Smooth muscle cell (in vitro differentiated cells): ENCODE measurements at regions not wholly inside any gene's neighbourhood (a gene's known extent, or its start where the extent isn't known, plus 50 kb on each side); places are given as distances from the start of the nearest gene placed in this dataset.

Source experiments
- DNase-seq: peaks from one replicate; lab custom pipeline; 2025; ENCODE audit not compliant: unreplicated experiment; lab: John Stamatoyannopoulos, UW
- H2AFZ ChIP-seq: fragments of 200-600 bp; sonication (generic); 2 replicates; pipeline ENCODE4 v1.6.0; 2016; ENCODE audit warnings: antibody characterized with exemption, low read depth, mild to moderate bottlenecking
- H3F3A ChIP-seq: fragments of 200-600 bp; sonication (generic); 2 replicates; pipeline ENCODE4 v1.6.0; 2017; ENCODE audit warnings: antibody characterized with exemption, low read depth
- H3K27ac ChIP-seq: fragments of 200-600 bp; sonication (generic); 2 replicates; pipeline ENCODE4 v1.5.1; 2016; ENCODE audit warnings: low read depth, mild to moderate bottlenecking
- H3K27me3 ChIP-seq: fragments of 200-600 bp; sonication (generic); 2 replicates; pipeline ENCODE4 v1.6.1; 2016; ENCODE audit warnings: low read depth, mild to moderate bottlenecking
- H3K36me3 ChIP-seq: fragments of 200-600 bp; sonication (generic); 2 replicates; pipeline ENCODE4 v1.5.1; 2016; ENCODE audit warnings: low read depth
- H3K4me1 ChIP-seq: fragments of 200-600 bp; sonication (generic); 2 replicates; pipeline ENCODE4 v1.5.1; 2016; ENCODE audit warnings: low read depth
- H3K4me2 ChIP-seq: fragments of 200-600 bp; sonication (generic); 2 replicates; pipeline ENCODE4 v1.6.0; 2016; ENCODE audit warnings: mild to moderate bottlenecking
- H3K4me3 ChIP-seq: fragments of 200-600 bp; sonication (generic); 2 replicates; pipeline ENCODE4 v1.5.1; 2016; ENCODE audit warnings: mild to moderate bottlenecking
- H3K79me2 ChIP-seq: fragments of 200-600 bp; sonication (generic); 2 replicates; pipeline ENCODE4 v1.6.0; 2016; ENCODE audit warnings: low read depth, mild to moderate bottlenecking
- H3K9ac ChIP-seq: fragments of 200-600 bp; sonication (generic); 2 replicates; pipeline ENCODE4 v1.6.0; 2016; ENCODE audit warnings: low read depth
- H3K9me3 ChIP-seq: fragments of 200-600 bp; sonication (generic); replicated peaks from 2 replicates; pipeline ENCODE4 v1.5.1; 2016; ENCODE audit warnings: low read depth
- H4K20me1 ChIP-seq: fragments of 200-600 bp; sonication (generic); 2 replicates; pipeline ENCODE4 v1.6.0; 2016; ENCODE audit warnings: low read depth
- WGBS: methylation state at CpG from one replicate; pipeline ENCODE4 v1.1.7; 2016; ENCODE audit warnings: low lambda C conversion rate; 5-methylcytosine and 5-hydroxymethylcytosine counted together
- TF ChIP-seq, protein P1 (sequence below): fragments of 200-600 bp; sonication (generic); IDR thresholded peaks from 2 replicates; pipeline ENCODE4 v1.5.1; 2017; ENCODE audit warnings: borderline replicate concordance, mild to moderate bottlenecking, antibody characterized with exemption; ENCODE audit not compliant: insufficient read depth, poor library complexity, severe bottlenecking

DNA sequence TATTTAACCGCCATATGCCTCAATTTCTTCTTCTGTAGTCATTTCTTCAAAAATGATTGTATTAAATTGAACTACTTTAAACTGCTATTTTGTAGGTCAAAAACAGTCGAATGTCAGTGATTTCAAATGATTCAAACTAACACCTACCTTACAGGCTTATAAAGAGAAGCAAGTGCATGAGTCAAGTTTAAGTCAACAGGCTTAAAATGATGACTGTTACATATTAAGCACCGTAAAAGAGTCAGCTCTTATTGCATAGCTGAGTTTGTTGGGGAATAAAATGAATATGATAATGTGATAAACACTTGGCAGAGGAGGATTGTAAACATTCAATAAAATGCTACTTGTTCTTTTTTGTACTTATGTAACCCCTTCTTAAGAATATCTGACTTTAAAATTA is 90.1 kb upstream of the ANKRD1 start:
- no peak for DNase-seq
- no peaks in the 10 kb centered on the region for H3K4me1 ChIP-seq
- H3K9ac ChIP-seq, result no peak overlapping the region
- TF ChIP-seq, protein P1, sequence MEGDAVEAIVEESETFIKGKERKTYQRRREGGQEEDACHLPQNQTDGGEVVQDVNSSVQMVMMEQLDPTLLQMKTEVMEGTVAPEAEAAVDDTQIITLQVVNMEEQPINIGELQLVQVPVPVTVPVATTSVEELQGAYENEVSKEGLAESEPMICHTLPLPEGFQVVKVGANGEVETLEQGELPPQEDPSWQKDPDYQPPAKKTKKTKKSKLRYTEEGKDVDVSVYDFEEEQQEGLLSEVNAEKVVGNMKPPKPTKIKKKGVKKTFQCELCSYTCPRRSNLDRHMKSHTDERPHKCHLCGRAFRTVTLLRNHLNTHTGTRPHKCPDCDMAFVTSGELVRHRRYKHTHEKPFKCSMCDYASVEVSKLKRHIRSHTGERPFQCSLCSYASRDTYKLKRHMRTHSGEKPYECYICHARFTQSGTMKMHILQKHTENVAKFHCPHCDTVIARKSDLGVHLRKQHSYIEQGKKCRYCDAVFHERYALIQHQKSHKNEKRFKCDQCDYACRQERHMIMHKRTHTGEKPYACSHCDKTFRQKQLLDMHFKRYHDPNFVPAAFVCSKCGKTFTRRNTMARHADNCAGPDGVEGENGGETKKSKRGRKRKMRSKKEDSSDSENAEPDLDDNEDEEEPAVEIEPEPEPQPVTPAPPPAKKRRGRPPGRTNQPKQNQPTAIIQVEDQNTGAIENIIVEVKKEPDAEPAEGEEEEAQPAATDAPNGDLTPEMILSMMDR, result no peak
- 63% methylated on average over 3 of the region's 3 CpGs for WGBS
- H3K27me3 ChIP-seq, result no peaks in the 10 kb centered on the region
- H3K4me2 ChIP-seq, result no peak overlapping the region
- no peaks in the 10 kb centered on the region for H3K9me3 ChIP-seq
- no peaks in the 10 kb centered on the region for H3K36me3 ChIP-seq
- no peak overlapping the region for H2AFZ ChIP-seq
- no peaks in the 10 kb centered on the region for H4K20me1 ChIP-seq
- H3F3A ChIP-seq, result peaks cover 5% of the 10 kb centered on the region
- H3K4me3 ChIP-seq, result no peak overlapping the region
- no peaks in the 10 kb centered on the region for H3K79me2 ChIP-seq
- H3K27ac ChIP-seq, result no peak overlapping the region

DNA sequence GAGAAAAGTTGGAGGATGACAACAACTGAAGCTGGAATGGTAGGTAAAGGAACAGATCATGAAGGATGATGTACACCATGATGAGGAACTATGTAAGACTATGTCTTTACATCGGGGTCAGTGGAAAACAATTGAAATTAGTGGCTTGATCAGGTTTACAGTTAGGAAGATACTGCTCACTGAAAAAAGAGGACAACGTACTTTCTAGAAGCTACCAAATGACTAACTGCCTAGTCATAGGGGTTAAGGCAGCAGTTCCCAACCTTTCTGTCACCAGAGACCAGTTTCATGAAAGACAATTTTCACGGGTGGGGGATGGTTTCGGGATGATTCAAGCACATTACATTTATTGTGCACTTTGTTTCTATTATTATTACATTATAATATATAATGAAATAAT is 91.6 kb upstream of the ANKRD1 start:
- Histone ChIP-seq H3K4me2 (no peak overlapping the region), H3K9me3 (no peaks in the 10 kb centered on the region), H3K79me2 (no peaks in the 10 kb centered on the region), H3K4me3 (no peak overlapping the region), H4K20me1 (no peaks in the 10 kb centered on the region), H3K4me1 (no peaks in the 10 kb centered on the region), H3K27me3 (no peaks in the 10 kb centered on the region), H3K9ac (no peak overlapping the region), H2AFZ (no peak overlapping the region), H3K27ac (no peak overlapping the region), H3F3A (no peaks in the 10 kb centered on the region), H3K36me3 (no peaks in the 10 kb centered on the region)
- TF ChIP-seq, protein P1, result no peak
- DNase-seq, result no peak
- 80% methylated on average over 4 of the region's 4 CpGs for WGBS

DNA sequence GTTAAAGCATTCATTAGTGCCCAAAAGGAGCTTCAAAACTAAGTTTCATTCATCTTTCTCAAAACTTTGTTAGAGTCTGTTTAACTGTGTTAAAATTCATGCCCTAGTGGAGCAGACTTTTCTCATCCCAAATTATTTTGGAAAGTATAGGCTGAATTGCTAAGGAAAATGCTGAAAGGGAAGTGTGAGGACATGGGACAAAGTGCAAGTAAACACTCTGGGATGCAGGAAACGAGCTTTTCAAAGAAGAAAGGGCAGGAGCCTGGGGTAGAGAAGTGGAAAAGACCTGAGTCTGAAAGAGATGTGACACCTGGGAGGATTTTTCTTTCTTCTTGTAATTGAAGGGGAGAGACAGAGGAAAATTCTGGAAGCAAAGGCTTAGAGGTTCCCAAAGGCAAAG is 93.1 kb upstream of the ANKRD1 start:
- Histone ChIP-seq H3F3A (no peaks in the 10 kb centered on the region), H3K9ac (no peak overlapping the region), H3K4me2 (no peak overlapping the region), H3K79me2 (no peaks in the 10 kb centered on the region), H3K9me3 (no peaks in the 10 kb centered on the region), H3K4me3 (no peak overlapping the region), H3K4me1 (no peaks in the 10 kb centered on the region), H3K27ac (no peak overlapping the region), H2AFZ (no peak overlapping the region), H3K36me3 (no peaks in the 10 kb centered on the region), H3K27me3 (no peaks in the 10 kb centered on the region), H4K20me1 (no peaks in the 10 kb centered on the region)
- WGBS, result 91% methylated on average over 1 of the region's 1 CpG
- no peak for DNase-seq
- TF ChIP-seq, protein P1, result no peak

DNA sequence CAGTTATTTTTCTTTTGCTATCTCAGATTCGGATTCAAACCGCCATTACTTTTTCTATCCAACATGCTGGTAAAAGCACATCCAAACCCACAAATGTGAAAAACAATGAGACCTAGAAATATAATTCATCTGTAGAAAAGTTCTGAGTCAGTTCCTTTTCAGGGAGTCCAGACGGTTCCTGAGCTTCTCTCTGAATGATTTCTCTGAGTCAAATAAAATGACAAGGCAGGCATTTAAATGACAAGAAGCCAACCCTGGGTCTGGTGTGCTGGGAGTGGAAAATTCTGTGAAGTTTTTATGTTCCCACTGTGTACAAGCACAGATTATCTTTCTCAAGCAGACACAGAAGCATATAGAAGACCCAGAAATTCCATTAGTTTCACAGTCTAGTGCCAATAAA is 96.3 kb upstream of the ANKRD1 start:
- H3K27me3 ChIP-seq, result no peaks in the 10 kb centered on the region
- no peaks in the 10 kb centered on the region for H3F3A ChIP-seq
- TF ChIP-seq, protein P1, result no peak
- H3K36me3 ChIP-seq, result no peaks in the 10 kb centered on the region
- DNase-seq, result no peak
- no peak overlapping the region for H3K4me3 ChIP-seq
- no peak overlapping the region for H3K4me2 ChIP-seq
- no peak overlapping the region for H3K27ac ChIP-seq
- H2AFZ ChIP-seq, result peak overlapping the region; percentile 92
- no peaks in the 10 kb centered on the region for H4K20me1 ChIP-seq
- H3K9ac ChIP-seq, result no peak overlapping the region
- H3K9me3 ChIP-seq, result no peaks in the 10 kb centered on the region
- H3K4me1 ChIP-seq, result no peaks in the 10 kb centered on the region
- H3K79me2 ChIP-seq, result no peaks in the 10 kb centered on the region
- 64% methylated on average over 3 of the region's 3 CpGs for WGBS
